IMR-90 (cell line): ENCODE measurements at regions not wholly inside any gene's neighbourhood (a gene's known extent, or its start where the extent isn't known, plus 50 kb on each side); places are given as distances from the start of the nearest gene placed in this dataset.

Experiments used
- ATAC-seq: fragments of 200-7000 bp; cut with Tn5 transposase; 2 replicates; pipeline ENCODE4 v1.9.1; 2020; ENCODE audit warnings: low read depth, mild to moderate bottlenecking, moderate library complexity
- BruUV-seq: library from RNA; stranded (reverse); fragments of 400-500 nt; replicated peaks from 2 replicates; lab custom pipeline; 2021; lab: Mats Ljungman, UMichigan
- CTCF ChIA-PET: fragments of 300-600 bp; formaldehyde crosslinking; extraction: SDS; loops from one replicate; lab custom pipeline; 2021; ENCODE audit warnings: antibody characterized with exemption; lab: Yijun Ruan, JAX
- POLR2A ChIA-PET: fragments of 300-600 bp; sonication (Branson Sonifier 250); formaldehyde crosslinking; loops from one replicate; lab custom pipeline; 2022; ENCODE audit warnings: antibody characterized with exemption; ENCODE audit not compliant: unreplicated experiment; lab: Charles Lee
- DNase-seq: peaks from one replicate; pipeline ENCODE4 v3.0.0; 2013
- H2AFZ ChIP-seq: replicated peaks from 2 replicates; pipeline ENCODE3; 2013; ENCODE audit warnings: low read length, mild to moderate bottlenecking; ENCODE audit not compliant: poor library complexity
- H2AK5ac ChIP-seq: 2 replicates; pipeline ENCODE4 v1.6.1; 2013; ENCODE audit warnings: low read depth, low read length, inconsistent platforms
- H2AK9ac ChIP-seq: replicated peaks from 2 replicates; pipeline ENCODE3; 2013; ENCODE audit warnings: mild to moderate bottlenecking, low read depth, low read length, moderate library complexity; ENCODE audit not compliant: poor library complexity
- H2BK120ac ChIP-seq: 2 replicates; pipeline ENCODE4 v1.6.1; 2013; ENCODE audit warnings: low read depth, low read length, inconsistent platforms
- H2BK15ac ChIP-seq: 3 replicates; pipeline ENCODE4 v1.6.1; 2013; ENCODE audit warnings: low read depth, low read length, inconsistent platforms
- H2BK20ac ChIP-seq: 2 replicates; pipeline ENCODE4 v1.6.1; 2013; ENCODE audit warnings: low read depth, mild to moderate bottlenecking, inconsistent platforms, low read length, moderate library complexity
- H2BK5ac ChIP-seq: 2 replicates; pipeline ENCODE4 v1.6.1; 2013; ENCODE audit warnings: mild to moderate bottlenecking, low read depth, low read length, inconsistent platforms; ENCODE audit not compliant: poor library complexity, severe bottlenecking
- H3K14ac ChIP-seq: replicated peaks from 2 replicates; pipeline ENCODE4 v1.6.1; 2013; ENCODE audit warnings: low read depth, low read length, inconsistent platforms
- H3K18ac ChIP-seq: 2 replicates; pipeline ENCODE4 v1.6.1; 2013; ENCODE audit warnings: low read depth, low read length, control low read depth
- H3K23ac ChIP-seq: 2 replicates; pipeline ENCODE4 v1.6.1; 2013; ENCODE audit warnings: low read depth, low read length, inconsistent platforms
- H3K27ac ChIP-seq: 2 replicates; pipeline ENCODE4 v1.5.1; 2013; ENCODE audit warnings: mild to moderate bottlenecking, control low read depth, low read length; ENCODE audit not compliant: insufficient read depth
- H3K27me3 ChIP-seq: 2 replicates; pipeline ENCODE4 v1.6.1; 2013; ENCODE audit warnings: low read length; ENCODE audit not compliant: control insufficient read depth, insufficient read depth
- H3K36me3 ChIP-seq: 2 replicates; pipeline ENCODE4 v1.6.1; 2013; ENCODE audit warnings: low read length, mixed read lengths; ENCODE audit not compliant: control insufficient read depth, insufficient read depth
- H3K4ac ChIP-seq: 2 replicates; pipeline ENCODE4 v1.6.1; 2013; ENCODE audit warnings: low read depth, low read length, inconsistent platforms
- H3K4me1 ChIP-seq: 2 replicates; pipeline ENCODE4 v1.6.1; 2013; ENCODE audit warnings: low read length, mixed read lengths; ENCODE audit not compliant: control insufficient read depth, insufficient read depth
- H3K4me2 ChIP-seq: 2 replicates; pipeline ENCODE4 v1.6.1; 2013; ENCODE audit warnings: low read depth, mild to moderate bottlenecking, control low read depth, low read length, moderate library complexity
- H3K4me3 ChIP-seq: 2 replicates; pipeline ENCODE4 v1.5.1; 2013; ENCODE audit warnings: low read depth, mild to moderate bottlenecking, control low read depth, low read length, moderate library complexity; ENCODE audit not compliant: insufficient read depth
- H3K56ac ChIP-seq: 2 replicates; pipeline ENCODE4 v1.6.1; 2013; ENCODE audit warnings: low read length, inconsistent platforms; ENCODE audit not compliant: insufficient read depth; ENCODE audit errors: extremely low read depth
- H3K79me1 ChIP-seq, 2 experiments: 2 replicates each; pipeline ENCODE4 v1.6.1; 2013; ENCODE audit warnings: low read length in 2 of 2, inconsistent platforms in 1 of 2, low read depth in 1 of 2
- H3K9ac ChIP-seq: 2 replicates; pipeline ENCODE4 v1.6.1; 2013; ENCODE audit warnings: low read depth, low read length, control low read depth
- H3K9me1 ChIP-seq: 2 replicates; pipeline ENCODE4 v1.6.1; 2013; ENCODE audit warnings: low read length, inconsistent platforms; ENCODE audit not compliant: insufficient read depth
- H3K9me3 ChIP-seq: 2 replicates; pipeline ENCODE4 v1.6.1; 2013; ENCODE audit warnings: low read length; ENCODE audit not compliant: control insufficient read depth, insufficient read depth
- H4K20me1 ChIP-seq: 2 replicates; pipeline ENCODE4 v1.6.1; 2013; ENCODE audit warnings: low read length, inconsistent platforms; ENCODE audit not compliant: insufficient read depth
- H4K5ac ChIP-seq: 2 replicates; pipeline ENCODE4 v1.6.1; 2013; ENCODE audit warnings: mild to moderate bottlenecking, low read depth, low read length, control low read depth
- H4K8ac ChIP-seq, 2 experiments: 2 replicates each; pipeline ENCODE4 v1.6.1; 2013; ENCODE audit warnings: low read depth in 2 of 2, low read length in 2 of 2, control low read depth in 1 of 2, inconsistent platforms in 1 of 2
- H4K91ac ChIP-seq: 2 replicates; pipeline ENCODE4 v1.6.1; 2013; ENCODE audit warnings: low read depth, low read length, inconsistent platforms; ENCODE audit not compliant: insufficient read depth
- MAFK ChIP-seq: IDR thresholded peaks from 2 replicates; pipeline ENCODE4 v1.6.1; 2012; ENCODE audit warnings: low read depth, low read length, improper control_type of control experiment
- MAZ ChIP-seq: IDR thresholded peaks from 2 replicates; pipeline ENCODE4 v1.6.1; 2012; ENCODE audit warnings: low read depth, mild to moderate bottlenecking, low read length, improper control_type of control experiment, moderate library complexity, borderline replicate concordance
- RAD21 ChIP-seq: IDR thresholded peaks from 2 replicates; pipeline ENCODE4 v1.6.1; 2012; ENCODE audit warnings: low read length, improper control_type of control experiment
- SMC3 ChIP-seq: fragments of 150-350 bp; IDR thresholded peaks from 2 replicates; pipeline ENCODE4 v1.6.1; 2016; ENCODE audit warnings: low read depth, mild to moderate bottlenecking, antibody characterized with exemption, low read length, moderate library complexity
- WGBS, 2 experiments: methylation state at CpG; one replicate each; pipeline versions ENCODE4 v1.1.5 to v1.1.7; 2013; ENCODE audit warnings: missing lambda C conversion rate in 2 of 2; ENCODE audit not compliant: insufficient read length in 1 of 2; ENCODE audit errors: extremely low coverage in 2 of 2; 5-methylcytosine and 5-hydroxymethylcytosine counted together
- dilution Hi-C: fragments of 300-500 bp; cut with HindIII; formaldehyde crosslinking; loops from one replicate; pipeline ENCODE4 v1.14.3; 2018; ENCODE audit warnings: low sequenced_read_pairs; ENCODE audit not compliant: unreplicated experiment
- in situ Hi-C: fragments of 300-500 bp; cut with MboI; formaldehyde crosslinking; loops from 3 replicates; pipeline ENCODE4 v1.14.3; 2019; ENCODE audit warnings: low sequenced_read_pairs, inconsistent platforms, mixed read lengths
- intact Hi-C: fragments of 100-400 bp; cut with micrococcal nuclease; formaldehyde crosslinking; loops from 2 replicates; pipeline ENCODE4 v1.10.0; 2022
- TF ChIP-seq, protein P1 (sequence below): conservative IDR thresholded peaks from 2 replicates; pipeline ENCODE4 v1.5.1; 2012; ENCODE audit warnings: mild to moderate bottlenecking, low read depth, low read length, improper control_type of control experiment

- H3K4ac ChIP-seq = no peak overlapping the region
- no peak overlapping the region for H4K91ac ChIP-seq
- peak overlapping the region; percentile 24 for H2AFZ ChIP-seq
- H2BK15ac ChIP-seq = no peak overlapping the region
- ChIA-PET CTCF (interaction anchor here (0.6 to 2.1 kb wide), 4 partner anchors 80 to 525 kb away, joined by 3 to 5 read pairs (median 4); no protein-coding TSS in a partner anchor), POLR2A (no interaction called here)
- H3K79me1 ChIP-seq = no peaks in the 10 kb centered on the region
- intact Hi-C loops (loop anchor here (1.0 to 10.0 kb wide), 3 partner anchors 216 to 526 kb away; no protein-coding TSS in a partner anchor), in situ Hi-C loops (loop anchor here (5.0 kb wide), 1 partner anchor 529 kb away; no protein-coding TSS in a partner anchor), dilution Hi-C loops (no loop called here)
- no peaks in the 10 kb centered on the region for H4K20me1 ChIP-seq
- peak overlapping the region; percentile 23 for H2AK9ac ChIP-seq
- H3K23ac ChIP-seq = no peak overlapping the region
- no TSS peak for BruUV-seq
- H3K27ac ChIP-seq = no peak overlapping the region
- H3K9me3 ChIP-seq = no peaks in the 10 kb centered on the region
- H3K4me3 ChIP-seq = no peak overlapping the region
- no peaks in the 10 kb centered on the region for H3K9me1 ChIP-seq
- no peak overlapping the region for H4K5ac ChIP-seq
- no peak overlapping the region for H2BK120ac ChIP-seq
- no peak overlapping the region for H2AK5ac ChIP-seq
- H3K18ac ChIP-seq = no peak overlapping the region
- no peak overlapping the region for H3K14ac ChIP-seq
- no peak overlapping the region for H3K56ac ChIP-seq
- no peak overlapping the region for H3K4me2 ChIP-seq
- H3K27me3 ChIP-seq = peaks cover 46% of the 10 kb centered on the region
- no peak overlapping the region for H3K9ac ChIP-seq
- H2BK20ac ChIP-seq = no peak overlapping the region
- no peak overlapping the region for H4K8ac ChIP-seq
- DNase-seq (peak; percentile 53), ATAC-seq (peak; percentile 95)
- no peaks in the 10 kb centered on the region for H3K4me1 ChIP-seq
- 100% methylated on average over 1 of the region's 15 CpGs; no CpG with 5 or more reads in 1 of the 2 experiments for WGBS, 2 experiments
- TF ChIP-seq RAD21 (peak; percentile 93), MAZ (peak; percentile 16; the same call in 1 of the 2 replicates), SMC3 (peak; percentile 75), MAFK (no peak)
- TF ChIP-seq, protein P1, sequence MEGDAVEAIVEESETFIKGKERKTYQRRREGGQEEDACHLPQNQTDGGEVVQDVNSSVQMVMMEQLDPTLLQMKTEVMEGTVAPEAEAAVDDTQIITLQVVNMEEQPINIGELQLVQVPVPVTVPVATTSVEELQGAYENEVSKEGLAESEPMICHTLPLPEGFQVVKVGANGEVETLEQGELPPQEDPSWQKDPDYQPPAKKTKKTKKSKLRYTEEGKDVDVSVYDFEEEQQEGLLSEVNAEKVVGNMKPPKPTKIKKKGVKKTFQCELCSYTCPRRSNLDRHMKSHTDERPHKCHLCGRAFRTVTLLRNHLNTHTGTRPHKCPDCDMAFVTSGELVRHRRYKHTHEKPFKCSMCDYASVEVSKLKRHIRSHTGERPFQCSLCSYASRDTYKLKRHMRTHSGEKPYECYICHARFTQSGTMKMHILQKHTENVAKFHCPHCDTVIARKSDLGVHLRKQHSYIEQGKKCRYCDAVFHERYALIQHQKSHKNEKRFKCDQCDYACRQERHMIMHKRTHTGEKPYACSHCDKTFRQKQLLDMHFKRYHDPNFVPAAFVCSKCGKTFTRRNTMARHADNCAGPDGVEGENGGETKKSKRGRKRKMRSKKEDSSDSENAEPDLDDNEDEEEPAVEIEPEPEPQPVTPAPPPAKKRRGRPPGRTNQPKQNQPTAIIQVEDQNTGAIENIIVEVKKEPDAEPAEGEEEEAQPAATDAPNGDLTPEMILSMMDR = peak; percentile 76
- H2BK5ac ChIP-seq = no peak overlapping the region
- no peaks in the 10 kb centered on the region for H3K36me3 ChIP-seq
Observed at GRCh38 chr3:193788189-193788991, 195.4 kb downstream of the OPA1 start.
